Endothelial cell of umbilical vein (primary cell): ENCODE measurements at regions not wholly inside any gene's neighbourhood (a gene's known extent, or its start where the extent isn't known, plus 50 kb on each side); places are given as distances from the start of the nearest gene placed in this dataset.

ENCODE experiments used
- BruUV-seq: library from RNA; stranded (reverse); fragments of 400-500 nt; replicated peaks from 2 replicates; lab custom pipeline; 2021; lab: Mats Ljungman, UMichigan
- CTCF ChIA-PET: fragments of 300-600, 350-600 bp; sonication (Branson Sonifier 250); formaldehyde crosslinking; loops from one replicate; lab custom pipeline; 2021; ENCODE audit warnings: antibody characterized with exemption, inconsistent platforms; lab: Charles Lee
- POLR2A ChIA-PET: fragments of 300-600, 350-600 bp; sonication (Branson Sonifier 250); formaldehyde crosslinking; loops from one replicate; lab custom pipeline; 2021; ENCODE audit warnings: antibody characterized with exemption, inconsistent platforms; lab: Charles Lee
- DNase-seq: peaks from one replicate; pipeline ENCODE4 v3.0.0-alpha.2; 2011; ENCODE audit warnings: low read depth, low spot score
- FAIRE-seq: peaks from 2 replicates; lab custom pipeline; 2011; peaks lifted over from hg19 to GRCh38; lab: Jason Lieb, UNC
- H2AFZ ChIP-seq: 2 replicates; pipeline ENCODE4 v1.6.0; 2012; ENCODE audit warnings: low read depth, low read length, control low read depth, inconsistent platforms
- H3K27ac ChIP-seq: 2 replicates; pipeline ENCODE4 v1.5.1; 2011; ENCODE audit warnings: low read depth, mild to moderate bottlenecking, control low read depth, low read length, moderate library complexity; ENCODE audit not compliant: insufficient read depth
- H3K27me3 ChIP-seq, 2 experiments: 2 replicates each; pipeline versions ENCODE4 v1.6.0 to v1.6.1; 2011; ENCODE audit warnings: low read length in 2 of 2, mixed read lengths in 1 of 2; ENCODE audit not compliant: control insufficient read depth in 2 of 2, insufficient read depth in 2 of 2
- H3K36me3 ChIP-seq, 2 experiments: 2 replicates in 1 of 2; 3 replicates in 1 of 2; pipeline ENCODE4 v1.5.1; 2011; ENCODE audit warnings: low read length in 2 of 2, mild to moderate bottlenecking in 1 of 2, moderate library complexity in 1 of 2; ENCODE audit not compliant: control insufficient read depth in 2 of 2, insufficient read depth in 2 of 2; ENCODE audit errors: extremely low read depth in 1 of 2
- H3K4me1 ChIP-seq: 3 replicates; pipeline ENCODE4 v1.5.1; 2011; ENCODE audit warnings: mild to moderate bottlenecking, low read length; ENCODE audit not compliant: control insufficient read depth, insufficient read depth; ENCODE audit errors: extremely low read depth
- H3K4me2 ChIP-seq: 2 replicates; pipeline ENCODE4 v1.6.1; 2011; ENCODE audit warnings: low read length, control low read depth, mixed read lengths; ENCODE audit not compliant: insufficient read depth
- H3K4me3 ChIP-seq, 3 experiments: fragments of 200-600 bp in 1 of 3; sonication (generic), shearing (Covaris generic) in 1 of 3; replicated peaks in 1 of 3; 2 replicates each; pipeline ENCODE4 v1.5.1; 2011 to 2016; ENCODE audit warnings: control low read depth in 3 of 3, low read length in 3 of 3, mild to moderate bottlenecking in 2 of 3, inconsistent platforms in 1 of 3, low read depth in 1 of 3, moderate library complexity in 1 of 3; ENCODE audit not compliant: insufficient read depth in 1 of 3
- H3K79me2 ChIP-seq: 2 replicates; pipeline ENCODE4 v1.6.0; 2012; ENCODE audit warnings: low read length, inconsistent platforms; ENCODE audit not compliant: control insufficient read depth, insufficient read depth
- H3K9ac ChIP-seq: replicated peaks from 2 replicates; pipeline ENCODE3; 2011; ENCODE audit warnings: low read length, control low read depth; ENCODE audit not compliant: insufficient read depth; ENCODE audit errors: extremely low read depth
- H3K9me1 ChIP-seq: replicated peaks from 3 replicates; pipeline ENCODE4 v1.6.0; 2011; ENCODE audit warnings: mild to moderate bottlenecking, low read length; ENCODE audit not compliant: control insufficient read depth, insufficient read depth; ENCODE audit errors: extremely low read depth
- H3K9me3 ChIP-seq: replicated peaks from 2 replicates; pipeline ENCODE4 v1.5.1; 2012; ENCODE audit warnings: low read length, inconsistent platforms; ENCODE audit not compliant: control insufficient read depth, insufficient read depth
- H4K20me1 ChIP-seq: replicated peaks from 2 replicates; pipeline ENCODE3; 2011; ENCODE audit warnings: mild to moderate bottlenecking, low read length; ENCODE audit not compliant: control insufficient read depth, insufficient read depth; ENCODE audit errors: extremely low read depth
- EZH2 ChIP-seq: IDR thresholded peaks from 2 replicates; pipeline ENCODE4 v1.6.1; 2012; ENCODE audit warnings: borderline replicate concordance, low read depth, mild to moderate bottlenecking, moderate library complexity, low read length, inconsistent platforms; ENCODE audit not compliant: severe bottlenecking
- POLR2AphosphoS5 ChIP-seq: IDR thresholded peaks from 2 replicates; pipeline ENCODE4 v1.6.1; 2012; ENCODE audit warnings: low read depth, mild to moderate bottlenecking, control low read depth, low read length, moderate library complexity; ENCODE audit not compliant: insufficient read depth
- dilution Hi-C: fragments of 300-500 bp; cut with MboI; formaldehyde crosslinking; loops from one replicate; pipeline ENCODE4 v1.15.0; 2019; ENCODE audit warnings: low sequenced_read_pairs; ENCODE audit not compliant: extremely low pct_ligation_motif_present
- intact Hi-C: fragments of 100-400 bp; cut with micrococcal nuclease; formaldehyde crosslinking; loops from one replicate; pipeline ENCODE4 v1.10.0; 2022
- TF ChIP-seq, protein P1 (sequence below), 2 donors: IDR thresholded peaks; 1 replicate in 1 of 2; 2 replicates in 1 of 2; pipeline ENCODE4 v1.5.1; 2011; ENCODE audit warnings: low read length in 2 of 2, mild to moderate bottlenecking in 2 of 2, moderate library complexity in 2 of 2, control low read depth in 1 of 2, inconsistent platforms in 1 of 2, low read depth in 1 of 2; ENCODE audit not compliant: insufficient read depth in 1 of 2; ENCODE audit errors: extremely low read depth in 1 of 2

GRCh38 chr16:85328676-85329058 is 216.4 kb upstream of the CIBAR2 start:
- H3K4me1 ChIP-seq, result peaks cover 18% of the 10 kb centered on the region
- no peak overlapping the region for H2AFZ ChIP-seq
- no peaks in the 10 kb centered on the region for H3K9me3 ChIP-seq
- H3K27ac ChIP-seq, result no peak overlapping the region
- no peaks in the 10 kb centered on the region for H4K20me1 ChIP-seq
- TF ChIP-seq POLR2AphosphoS5 (no peak), EZH2 (peak; percentile 24)
- no peak overlapping the region for H3K4me2 ChIP-seq
- no peaks in the 10 kb centered on the region for H3K9me1 ChIP-seq
- H3K9ac ChIP-seq, result no peak overlapping the region
- no peak overlapping the region for H3K4me3 ChIP-seq
- intact Hi-C loops (no loop called here), dilution Hi-C loops (no loop called here)
- DNase-seq (no peak), FAIRE-seq (no peak)
- no peaks in the 10 kb centered on the region for H3K27me3 ChIP-seq
- H3K79me2 ChIP-seq, result no peaks in the 10 kb centered on the region
- no TSS peak for BruUV-seq
- POLR2A ChIA-PET, result no interaction called here
- CTCF ChIA-PET, result no interaction called here
- no peaks in the 10 kb centered on the region for H3K36me3 ChIP-seq

GRCh38 chr16:85329059-85329812 is 217.0 kb upstream of the CIBAR2 start:
- Histone ChIP-seq H3K4me2 (no peak overlapping the region), H3K27me3 (no peaks in the 10 kb centered on the region), H3K9me3 (no peaks in the 10 kb centered on the region), H4K20me1 (no peaks in the 10 kb centered on the region), H3K4me1 (peaks cover 18% of the 10 kb centered on the region), H3K9me1 (no peaks in the 10 kb centered on the region), H3K79me2 (no peaks in the 10 kb centered on the region), H3K36me3 (no peaks in the 10 kb centered on the region), H3K4me3 (no peak overlapping the region), H2AFZ (no peak overlapping the region), H3K9ac (no peak overlapping the region), H3K27ac (no peak overlapping the region)
- DNase-seq, result peak; percentile 13
- ChIA-PET CTCF (interaction anchor here (1.8 kb wide), 1 partner anchor 8 kb away, joined by 11 read pairs; no protein-coding TSS in a partner anchor), POLR2A (no interaction called here)
- BruUV-seq, result no TSS peak
- TF ChIP-seq, protein P1, sequence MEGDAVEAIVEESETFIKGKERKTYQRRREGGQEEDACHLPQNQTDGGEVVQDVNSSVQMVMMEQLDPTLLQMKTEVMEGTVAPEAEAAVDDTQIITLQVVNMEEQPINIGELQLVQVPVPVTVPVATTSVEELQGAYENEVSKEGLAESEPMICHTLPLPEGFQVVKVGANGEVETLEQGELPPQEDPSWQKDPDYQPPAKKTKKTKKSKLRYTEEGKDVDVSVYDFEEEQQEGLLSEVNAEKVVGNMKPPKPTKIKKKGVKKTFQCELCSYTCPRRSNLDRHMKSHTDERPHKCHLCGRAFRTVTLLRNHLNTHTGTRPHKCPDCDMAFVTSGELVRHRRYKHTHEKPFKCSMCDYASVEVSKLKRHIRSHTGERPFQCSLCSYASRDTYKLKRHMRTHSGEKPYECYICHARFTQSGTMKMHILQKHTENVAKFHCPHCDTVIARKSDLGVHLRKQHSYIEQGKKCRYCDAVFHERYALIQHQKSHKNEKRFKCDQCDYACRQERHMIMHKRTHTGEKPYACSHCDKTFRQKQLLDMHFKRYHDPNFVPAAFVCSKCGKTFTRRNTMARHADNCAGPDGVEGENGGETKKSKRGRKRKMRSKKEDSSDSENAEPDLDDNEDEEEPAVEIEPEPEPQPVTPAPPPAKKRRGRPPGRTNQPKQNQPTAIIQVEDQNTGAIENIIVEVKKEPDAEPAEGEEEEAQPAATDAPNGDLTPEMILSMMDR (IDR thresholded peaks at IDR 0.05; ENCODE audit: extremely low read depth in 1 of 2, insufficient read depth in 1 of 2, low read depth in 1 of 2, low read length in 2 of 2), result no peak
- TF ChIP-seq EZH2, result peak; percentile 11
- dilution Hi-C loops, result no loop called here
- intact Hi-C loops, result no loop called here
- FAIRE-seq, result peak; percentile 58
